22Rv1 (cell line): ENCODE measurements at regions not wholly inside any gene's neighbourhood (a gene's known extent, or its start where the extent isn't known, plus 50 kb on each side); places are given as distances from the start of the nearest gene placed in this dataset.
"Not testable (repeated sequence)": the region's sequence is repeated elsewhere in the genome, so short reads cannot be mapped to it uniquely, and the experiment has no call there.

Experiments
- H3K27ac ChIP-seq: fragments of 450-650 bp; 2 replicates; pipeline ENCODE4 v1.5.1; 2017
- CTCF ChIP-seq: fragments of 450-650 bp; IDR thresholded peaks from 2 replicates; pipeline ENCODE4 v1.5.1; 2017; ENCODE audit warnings: mild to moderate bottlenecking
- ZFX ChIP-seq: fragments of 450-650 bp; IDR thresholded peaks from 2 replicates; pipeline ENCODE4 v1.6.1; 2017; ENCODE audit warnings: antibody characterized with exemption, borderline replicate concordance

- TF ChIP-seq CTCF (no peak), ZFX (no peak)
- H3K27ac ChIP-seq, result no peak overlapping the region
Measured at GRCh38 chr3:191682961-191683360, 222.0 kb downstream of the PYDC2 start.

GRCh38 chr3:191686626-191687025 is 225.7 kb downstream of the PYDC2 start:
- no peak overlapping the region for H3K27ac ChIP-seq
- TF ChIP-seq ZFX (no peak), CTCF (no peak)

- TF ChIP-seq CTCF, result no peak
- TF ChIP-seq ZFX, result no peak
- H3K27ac ChIP-seq, result no peak overlapping the region
Measured at GRCh38 chr3:191688756-191689433, 227.9 kb downstream of the PYDC2 start.

- H3K27ac ChIP-seq, result not testable (repeated sequence)
Measured at GRCh38 chr3:191691184-191691583, 230.2 kb downstream of the PYDC2 start.

GRCh38 chr3:191695131-191695814 is 234.3 kb downstream of the PYDC2 start:
- no peak overlapping the region for H3K27ac ChIP-seq
- TF ChIP-seq CTCF, result no peak
- TF ChIP-seq ZFX, result no peak

GRCh38 chr3:191695815-191696153 is 234.8 kb downstream of the PYDC2 start:
- TF ChIP-seq ZFX, result no peak
- TF ChIP-seq CTCF, result no peak
- no peak overlapping the region for H3K27ac ChIP-seq

- no peak overlapping the region for H3K27ac ChIP-seq
- TF ChIP-seq ZFX (no peak), CTCF (no peak)
Measured at GRCh38 chr3:191696348-191696747, 235.4 kb downstream of the PYDC2 start.

GRCh38 chr3:191699546-191699945 is 238.6 kb downstream of the PYDC2 start:
- TF ChIP-seq ZFX, result no peak
- no peak for TF ChIP-seq CTCF
- no peak overlapping the region for H3K27ac ChIP-seq
